HG02840 (cell line): ENCODE measurements at regions not wholly inside any gene's neighbourhood (a gene's known extent, or its start where the extent isn't known, plus 50 kb on each side); places are given as distances from the start of the nearest gene placed in this dataset.

Experiments
- ATAC-seq: cut with Tn5 transposase; IDR thresholded peaks from one replicate; pipeline ENCODE4 v1.9.1; 2021; ENCODE audit warnings: mild to moderate bottlenecking, moderate library complexity, moderate number of reproducible peaks; ENCODE audit not compliant: unreplicated experiment, low FRiP score

DNA sequence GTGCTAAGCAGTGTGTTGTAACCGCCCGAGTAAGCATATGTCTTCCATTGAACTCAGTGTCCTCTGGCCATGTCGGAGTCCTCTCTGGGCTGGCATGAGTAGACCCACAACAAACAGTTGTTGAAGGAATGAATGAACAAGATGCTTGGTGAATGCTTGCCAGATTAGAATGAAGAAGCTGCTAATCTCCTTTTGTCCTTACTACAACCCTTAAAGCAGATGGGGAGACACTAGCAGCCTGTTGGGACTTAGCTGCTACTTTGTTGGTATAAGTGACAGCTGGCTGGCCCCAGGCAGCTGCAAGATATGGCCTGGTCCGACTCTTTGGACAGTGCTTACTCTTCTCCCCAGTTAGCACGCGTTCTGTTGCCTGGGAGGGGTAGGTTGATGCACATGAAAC lies 370.1 kb downstream of the RPS24 start:
- ATAC-seq, result no peak

DNA sequence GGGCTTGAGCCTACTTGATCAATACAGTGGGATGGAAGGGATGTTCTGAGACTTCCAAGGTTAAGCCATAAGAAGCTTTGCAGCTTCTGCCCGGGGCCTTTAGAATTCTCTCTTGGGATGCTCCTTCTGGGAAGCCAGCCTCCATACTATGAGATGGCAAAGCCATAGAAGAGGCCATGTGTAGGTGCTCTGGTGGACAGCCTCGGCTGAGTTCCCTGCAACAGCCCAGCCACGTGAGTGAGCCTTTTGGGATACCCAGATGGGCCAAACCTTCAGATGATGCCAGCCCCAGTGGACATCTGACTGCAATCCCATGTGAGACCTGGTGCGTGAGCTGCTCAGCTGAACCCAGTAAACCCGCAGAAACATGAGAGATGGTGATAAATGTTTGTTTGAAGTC lies 370.6 kb downstream of the RPS24 start:
- no peak for ATAC-seq

- no peak for ATAC-seq
Observed at GRCh38 chr10:78405231-78405630, 371.6 kb downstream of the RPS24 start.

- no peak for ATAC-seq
Observed at GRCh38 chr10:78405736-78406135, 372.1 kb downstream of the RPS24 start.

GRCh38 chr10:78406648-78407008 lies 373.0 kb downstream of the RPS24 start:
- ATAC-seq, result no peak

- ATAC-seq, result no peak
Observed at GRCh38 chr10:78407009-78407711, 373.5 kb downstream of the RPS24 start.

DNA sequence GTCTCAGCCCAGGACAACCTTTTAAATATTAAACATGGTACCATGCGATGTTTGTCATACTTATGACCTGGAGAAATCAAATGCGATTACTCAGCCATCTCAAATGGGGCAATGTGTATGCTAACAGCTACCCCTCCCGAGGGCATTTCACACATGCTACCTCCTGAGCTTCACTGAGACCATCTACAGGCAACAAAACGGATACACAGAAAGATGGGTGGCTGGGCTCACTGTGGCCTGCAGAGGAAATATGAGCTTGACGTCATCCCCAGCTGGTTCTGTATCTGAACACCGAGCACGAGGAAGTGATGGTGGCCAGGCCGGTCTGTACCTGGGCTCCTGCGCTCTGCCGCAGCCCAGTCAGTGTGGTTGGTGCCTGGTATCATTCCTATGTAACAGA lies 374.3 kb downstream of the RPS24 start:
- no peak for ATAC-seq

DNA sequence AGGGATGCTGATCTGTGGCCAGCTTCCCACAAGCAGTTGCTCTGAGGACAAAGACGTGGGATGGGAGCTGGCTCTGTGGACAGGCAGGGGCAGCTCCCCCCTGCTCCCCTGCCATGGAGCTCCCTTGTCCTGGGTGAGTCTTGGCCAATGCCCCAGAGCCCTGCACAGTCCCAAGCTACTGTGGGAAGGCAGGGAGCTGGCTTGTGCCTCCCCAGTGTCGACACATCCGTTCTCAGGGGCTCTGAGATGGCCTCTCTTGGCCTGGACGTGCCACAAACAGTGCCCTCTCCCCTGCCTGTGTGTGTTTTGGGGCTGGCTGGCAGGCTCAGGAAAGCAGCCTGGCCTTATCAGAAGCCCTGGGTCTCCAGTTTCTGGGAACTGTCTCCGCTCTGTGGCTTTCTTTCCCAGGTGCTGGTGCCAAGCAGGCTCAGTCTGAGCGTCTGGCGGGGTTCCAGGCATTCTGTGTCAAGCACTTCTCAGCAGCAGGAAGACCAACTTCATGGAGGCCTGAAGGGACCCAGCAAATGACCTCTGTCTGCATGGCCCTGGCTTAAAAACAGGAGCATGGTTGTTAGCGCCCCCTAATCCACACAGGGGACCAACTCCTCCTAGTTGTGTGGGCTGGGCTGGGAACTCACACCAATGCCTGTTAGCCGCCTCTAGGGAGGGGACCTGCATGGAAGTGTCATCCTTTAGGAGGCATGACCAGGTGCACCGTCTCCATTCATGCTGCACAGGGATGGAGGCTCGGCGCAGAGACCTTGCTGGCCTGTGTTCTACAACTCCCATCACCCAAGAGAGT lies 375.2 kb downstream of the RPS24 start:
- no peak for ATAC-seq

GRCh38 chr10:78410046-78410965 lies 376.6 kb downstream of the RPS24 start:
- ATAC-seq, result no peak

GRCh38 chr10:78411716-78412115 lies 378.1 kb downstream of the RPS24 start:
- ATAC-seq, result no peak

DNA sequence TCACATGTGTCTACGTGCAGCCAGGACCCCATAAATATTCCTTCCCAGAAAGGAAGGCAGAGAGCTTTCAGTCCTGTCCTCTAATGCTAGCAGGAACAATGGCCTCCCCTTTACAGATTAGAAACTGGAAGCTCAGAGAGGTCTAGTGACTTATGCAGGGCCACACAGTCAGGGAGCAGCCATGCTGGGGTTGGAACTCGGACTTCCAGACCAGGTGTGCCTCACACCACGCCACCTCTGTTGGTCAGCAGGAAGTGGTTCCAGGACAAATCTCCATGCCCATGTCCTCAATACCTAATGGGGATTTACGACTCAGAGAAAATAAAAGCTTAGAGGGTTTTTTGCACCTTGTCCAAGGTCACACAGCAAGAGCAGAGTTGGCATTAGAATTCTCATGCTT lies 378.9 kb downstream of the RPS24 start:
- no peak for ATAC-seq

GRCh38 chr10:78413076-78414055 lies 379.7 kb downstream of the RPS24 start:
- ATAC-seq, result no peak

DNA sequence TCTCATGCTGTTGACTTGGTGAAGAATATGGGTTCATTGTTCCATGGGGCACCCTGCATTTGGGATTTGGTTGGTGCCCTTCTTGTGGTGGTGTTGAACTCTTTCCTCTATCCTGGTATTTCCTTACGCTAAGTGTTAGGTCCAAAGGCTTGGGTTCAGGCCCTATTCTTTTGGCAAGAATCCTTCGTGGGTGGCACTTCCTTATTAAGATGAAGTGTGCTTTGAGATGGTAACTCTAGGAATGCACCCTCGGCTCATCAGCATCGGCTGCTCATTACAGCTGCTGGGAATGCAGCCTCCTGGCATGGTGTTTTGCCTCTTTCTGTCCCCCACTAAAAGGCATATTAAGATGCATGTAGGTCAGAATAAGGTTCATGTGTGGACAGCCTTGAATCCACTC lies 380.7 kb downstream of the RPS24 start:
- ATAC-seq, result no peak

GRCh38 chr10:78415111-78415510 lies 381.4 kb downstream of the RPS24 start:
- ATAC-seq, result no peak

DNA sequence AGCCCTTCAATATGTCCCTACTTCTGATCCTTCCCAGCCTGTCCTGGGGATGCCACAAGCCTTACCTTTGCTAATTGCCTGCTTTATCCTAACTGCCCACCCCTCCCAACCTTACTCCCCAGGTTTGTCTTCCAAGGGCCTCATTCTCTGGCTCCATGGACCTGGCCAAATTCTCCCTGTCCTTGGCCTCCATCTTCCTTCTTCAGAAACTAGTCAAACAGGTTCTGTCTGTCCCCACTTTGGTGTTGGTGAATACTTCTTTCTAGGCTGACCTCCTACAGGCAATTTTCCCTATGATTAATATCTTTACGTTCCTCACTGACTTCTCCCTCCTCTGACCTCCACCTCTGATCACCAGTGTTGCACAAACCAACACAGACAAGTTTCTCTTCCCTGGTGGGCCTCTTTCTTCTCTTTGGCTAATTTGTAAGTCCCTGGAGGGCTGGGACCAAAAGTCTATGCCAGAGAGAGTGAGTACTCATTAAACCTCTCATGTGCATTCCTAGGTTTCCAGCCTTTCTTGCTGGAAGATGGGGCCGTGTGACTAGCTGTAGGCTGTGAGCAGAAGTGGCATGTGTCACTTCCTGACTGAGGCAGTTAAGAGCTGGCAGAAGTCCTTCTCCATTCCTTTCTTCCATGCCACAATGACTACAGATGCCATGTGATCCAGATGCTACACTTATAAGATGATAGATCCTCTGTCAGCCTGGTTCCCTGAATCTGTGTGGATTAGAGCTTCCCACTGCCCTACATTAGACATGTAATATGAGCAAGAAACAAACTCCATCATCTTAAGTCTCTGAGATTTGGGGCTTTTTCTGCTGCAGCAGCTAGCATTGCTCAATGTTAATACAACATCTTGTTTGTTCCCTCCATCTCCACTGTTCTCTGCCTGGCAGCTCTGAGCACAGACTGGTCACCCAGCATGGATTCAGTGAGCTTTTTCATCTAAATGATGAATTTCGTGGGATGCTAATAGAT lies 382.7 kb downstream of the RPS24 start:
- no peak for ATAC-seq

- ATAC-seq, result no peak
Observed at GRCh38 chr10:78417425-78418370, 384.0 kb downstream of the RPS24 start.

GRCh38 chr10:78419481-78420265 lies 386.0 kb downstream of the RPS24 start:
- no peak for ATAC-seq
